ENCODE measurements at regions not wholly inside any gene's neighbourhood (a gene's known extent, or its start where the extent isn't known, plus 50 kb on each side); places are given as distances from the start of the nearest gene placed in this dataset.
"Not testable (repeated sequence)": the region's sequence is repeated elsewhere in the genome, so short reads cannot be mapped to it uniquely, and the experiment has no call there.

- H3K27me3 Mint-ChIP-seq (ENCODE audit: low read depth), result peaks cover 2% of the 10 kb centered on the region
- no peak for DNase-seq (ENCODE audit: low spot score)
- TF ChIP-seq CTCF (IDR thresholded peaks at IDR 0.05), result no peak
- H3K4me1 Mint-ChIP-seq (ENCODE audit: low read depth), result no peaks in the 10 kb centered on the region
- H3K27ac Mint-ChIP-seq (ENCODE audit: unreplicated experiment), result no peak overlapping the region
- H3K4me3 Mint-ChIP-seq (ENCODE audit: unreplicated experiment), result no peak overlapping the region
- H3K9me3 Mint-ChIP-seq (ENCODE audit: low read depth), result peaks cover 10% of the 10 kb centered on the region
- no peaks in the 10 kb centered on the region for H3K36me3 Mint-ChIP-seq (ENCODE audit: low read depth)
Observed at GRCh38 chr9:103193992-103194391, 198.9 kb downstream of the CYLC2 start.

GRCh38 chr9:103203172-103203571, 208.0 kb downstream of the CYLC2 start:
- Mint-ChIP-seq H3K27me3 (ENCODE audit: low read depth) (no peaks in the 10 kb centered on the region), H3K27ac (ENCODE audit: unreplicated experiment) (no peak overlapping the region), H3K36me3 (ENCODE audit: low read depth) (no peaks in the 10 kb centered on the region), H3K4me1 (ENCODE audit: low read depth) (no peaks in the 10 kb centered on the region), H3K4me3 (ENCODE audit: unreplicated experiment) (no peak overlapping the region), H3K9me3 (ENCODE audit: low read depth) (peaks cover 3% of the 10 kb centered on the region)
- TF ChIP-seq CTCF (IDR thresholded peaks at IDR 0.05), result no peak
- no peak for DNase-seq (ENCODE audit: low spot score)

- peaks cover 21% of the 10 kb centered on the region for H3K9me3 Mint-ChIP-seq (ENCODE audit: low read depth)
- not testable (repeated sequence) for H3K27ac Mint-ChIP-seq (ENCODE audit: unreplicated experiment); H3K36me3 Mint-ChIP-seq (ENCODE audit: low read depth); H3K27me3 Mint-ChIP-seq (ENCODE audit: low read depth); DNase-seq (ENCODE audit: low spot score); H3K4me1 Mint-ChIP-seq (ENCODE audit: low read depth); H3K4me3 Mint-ChIP-seq (ENCODE audit: unreplicated experiment)
Observed at GRCh38 chr9:103205881-103206585, 210.9 kb downstream of the CYLC2 start.

GRCh38 chr9:103210607-103211006, 215.5 kb downstream of the CYLC2 start:
- H3K9me3 Mint-ChIP-seq (ENCODE audit: low read depth), result peaks cover 32% of the 10 kb centered on the region
- H3K4me1 Mint-ChIP-seq (ENCODE audit: low read depth), result no peaks in the 10 kb centered on the region
- no peak overlapping the region for H3K4me3 Mint-ChIP-seq (ENCODE audit: unreplicated experiment)
- no peak for TF ChIP-seq CTCF (IDR thresholded peaks at IDR 0.05)
- no peak overlapping the region for H3K27ac Mint-ChIP-seq (ENCODE audit: unreplicated experiment)
- DNase-seq (ENCODE audit: low spot score), result no peak
- H3K27me3 Mint-ChIP-seq (ENCODE audit: low read depth), result no peaks in the 10 kb centered on the region
- H3K36me3 Mint-ChIP-seq (ENCODE audit: low read depth), result no peaks in the 10 kb centered on the region

- H3K36me3 Mint-ChIP-seq (ENCODE audit: low read depth), result no peaks in the 10 kb centered on the region
- no peaks in the 10 kb centered on the region for H3K4me1 Mint-ChIP-seq (ENCODE audit: low read depth)
- no peak overlapping the region for H3K4me3 Mint-ChIP-seq (ENCODE audit: unreplicated experiment)
- peaks cover 22% of the 10 kb centered on the region for H3K9me3 Mint-ChIP-seq (ENCODE audit: low read depth)
- DNase-seq (ENCODE audit: low spot score), result no peak
- no peak for TF ChIP-seq CTCF (IDR thresholded peaks at IDR 0.05)
- no peaks in the 10 kb centered on the region for H3K27me3 Mint-ChIP-seq (ENCODE audit: low read depth)
- H3K27ac Mint-ChIP-seq (ENCODE audit: unreplicated experiment), result no peak overlapping the region
Observed at GRCh38 chr9:103215197-103215596, 220.1 kb downstream of the CYLC2 start.
